CD4-positive, alpha-beta T cell treated with Interleukin-10 for 1 hour (primary cell): ENCODE measurements at regions not wholly inside any gene's neighbourhood (a gene's known extent, or its start where the extent isn't known, plus 50 kb on each side); places are given as distances from the start of the nearest gene placed in this dataset.

Experiments used
- DNase-seq: peaks from one replicate; pipeline ENCODE4 v3.0.0-alpha.2; 2020

DNA sequence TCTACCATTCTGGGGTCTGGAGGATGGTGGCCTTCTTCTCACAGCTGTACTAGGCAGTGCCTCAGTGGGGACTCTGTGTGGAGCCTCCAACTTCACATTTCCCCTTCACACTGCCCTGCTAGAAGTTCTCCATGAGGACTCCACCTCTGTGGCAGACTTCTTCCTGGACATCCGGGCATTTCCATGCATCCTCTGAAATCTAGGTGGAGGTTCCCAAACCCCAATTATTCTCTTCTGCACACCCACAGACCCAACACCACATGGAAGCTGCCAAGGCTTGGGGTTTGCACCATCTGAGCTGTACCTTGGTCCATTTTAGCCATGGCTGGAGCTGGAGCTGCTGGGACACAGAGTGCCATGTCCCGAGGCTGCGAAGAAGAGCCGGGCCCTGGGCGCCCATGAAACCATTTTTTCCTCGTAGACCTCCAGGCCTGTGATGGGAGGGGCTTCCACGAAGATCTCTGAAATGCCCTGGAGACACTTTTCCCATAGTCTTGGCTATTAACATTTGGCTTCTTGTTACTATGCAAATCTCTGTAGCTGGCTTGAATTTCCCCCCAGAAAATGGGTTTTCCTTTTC lies 170.5 kb downstream of the FOXD2 start:
- DNase-seq: no peak

GRCh38 chr1:47611992-47612391 lies 174.1 kb downstream of the FOXD2 start:
- no peak for DNase-seq

DNA sequence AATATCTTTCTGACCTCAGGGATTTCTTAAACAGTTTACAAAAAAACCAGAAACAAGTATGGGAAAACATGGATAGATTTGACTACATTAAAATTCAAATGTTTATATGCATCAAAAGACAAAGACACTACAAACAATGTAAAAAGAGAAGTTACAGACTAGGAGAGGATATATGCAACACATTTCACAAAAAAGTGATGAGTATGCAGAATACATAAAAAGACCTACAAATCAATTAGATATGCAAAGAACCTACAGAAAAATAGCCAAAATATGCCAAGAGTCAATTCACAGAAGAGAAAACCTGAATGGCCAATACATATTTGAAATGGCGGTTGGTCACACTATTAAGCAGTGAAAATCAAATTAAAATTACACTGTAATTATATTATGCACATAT lies 175.0 kb downstream of the FOXD2 start:
- DNase-seq: no peak

GRCh38 chr1:47616036-47616435 lies 178.2 kb downstream of the FOXD2 start:
- DNase-seq: no peak

DNA sequence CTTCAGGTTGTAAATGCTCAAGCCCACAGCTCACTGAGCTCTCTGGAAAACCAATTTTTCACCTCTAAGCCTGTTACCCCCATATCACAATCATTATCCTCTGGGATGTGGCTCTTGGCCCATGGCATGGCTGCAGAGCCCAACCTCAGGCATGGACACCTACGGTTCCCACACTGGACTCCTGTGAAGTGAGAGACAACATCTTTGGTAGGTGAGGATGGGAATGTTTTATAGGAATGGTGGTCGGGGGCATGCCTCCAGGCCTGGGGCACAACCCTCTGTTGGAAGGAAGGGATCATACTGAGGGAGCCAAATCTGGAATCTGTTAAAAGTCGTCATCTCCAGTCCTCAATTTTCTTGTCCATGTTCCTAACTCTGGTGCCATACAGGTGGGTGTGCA lies 179.1 kb downstream of the FOXD2 start:
- DNase-seq: no peak

DNA sequence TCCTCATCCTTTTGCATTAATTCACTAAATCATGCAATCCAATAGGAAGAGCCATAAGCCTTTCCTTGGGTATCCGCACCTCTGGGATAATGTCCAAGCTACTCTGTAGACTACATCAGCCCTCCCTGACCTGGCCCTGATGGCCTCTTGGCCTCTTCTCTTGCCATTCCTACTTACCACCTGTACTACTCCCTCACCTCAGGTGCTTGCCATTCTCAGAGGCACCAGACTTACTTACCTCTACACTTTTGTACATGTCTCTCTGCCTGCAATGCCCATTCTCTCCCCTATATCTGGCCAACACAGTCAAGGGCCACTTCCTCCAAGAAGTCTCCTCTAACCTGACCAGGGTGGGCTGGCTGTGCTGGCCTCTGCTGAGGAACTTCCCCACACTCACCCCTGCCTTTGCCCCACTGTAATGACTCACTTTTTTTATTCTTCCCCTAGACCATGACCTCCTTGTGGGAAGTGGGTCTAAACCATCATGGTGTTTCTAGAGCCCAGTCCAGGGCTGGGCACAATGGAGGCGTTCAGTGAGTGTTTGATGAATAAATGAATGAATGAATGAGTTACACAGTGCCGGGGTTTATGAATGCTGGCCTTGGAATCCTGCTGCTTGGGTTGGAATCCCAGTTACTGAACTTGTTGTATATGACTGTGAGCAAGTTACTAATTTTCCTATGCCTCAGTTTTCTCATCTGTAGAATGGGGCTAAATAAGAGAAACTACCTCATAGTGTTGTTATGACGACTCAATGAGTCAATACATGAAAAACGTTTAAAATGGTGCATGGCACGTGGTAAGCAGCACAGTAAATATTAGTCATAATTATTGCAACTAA lies 179.8 kb downstream of the FOXD2 start:
- DNase-seq: no peak

GRCh38 chr1:47618222-47618720 lies 180.4 kb downstream of the FOXD2 start:
- no peak for DNase-seq

DNA sequence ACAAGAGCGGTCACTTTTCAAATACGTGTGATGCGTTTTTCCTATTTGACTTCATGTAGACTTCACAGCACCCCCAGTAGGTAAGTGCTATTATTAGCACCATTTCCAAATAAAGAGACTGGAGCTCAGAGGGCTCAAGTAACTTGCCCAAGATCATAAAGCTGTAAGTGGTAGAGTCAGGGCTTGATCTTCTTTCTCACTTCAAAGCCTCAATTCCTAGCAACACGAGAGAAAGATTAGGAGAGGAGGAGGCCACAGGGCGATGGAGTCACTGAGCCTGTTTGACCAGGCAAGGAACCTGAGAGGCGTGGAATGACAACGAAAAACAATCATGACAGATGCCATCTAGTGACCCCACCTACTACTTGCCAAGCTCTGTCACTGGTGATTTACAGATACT lies 181.0 kb downstream of the FOXD2 start:
- no peak for DNase-seq

DNA sequence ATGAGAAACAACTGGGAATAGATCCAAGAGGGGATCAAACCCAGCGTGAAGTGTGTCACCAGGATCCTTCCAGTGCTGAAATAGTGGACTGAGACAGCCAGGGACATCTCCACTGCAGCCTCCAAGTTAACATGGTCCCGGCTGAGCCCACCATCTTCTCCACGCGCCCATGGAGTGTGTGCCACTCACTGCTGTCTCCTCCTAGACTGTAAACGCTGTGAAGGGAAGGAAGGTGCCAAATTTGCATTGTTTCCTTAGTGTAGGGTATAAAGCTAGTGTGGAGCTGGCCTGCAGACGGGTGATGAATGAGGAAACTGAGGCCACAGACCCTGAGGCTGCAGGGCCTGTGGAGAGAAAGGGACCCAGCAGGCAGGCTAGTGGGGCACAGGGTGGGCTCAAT lies 183.6 kb downstream of the FOXD2 start:
- DNase-seq: no peak

- no peak for DNase-seq
Observed at GRCh38 chr1:47621977-47622376, 184.1 kb downstream of the FOXD2 start.

DNA sequence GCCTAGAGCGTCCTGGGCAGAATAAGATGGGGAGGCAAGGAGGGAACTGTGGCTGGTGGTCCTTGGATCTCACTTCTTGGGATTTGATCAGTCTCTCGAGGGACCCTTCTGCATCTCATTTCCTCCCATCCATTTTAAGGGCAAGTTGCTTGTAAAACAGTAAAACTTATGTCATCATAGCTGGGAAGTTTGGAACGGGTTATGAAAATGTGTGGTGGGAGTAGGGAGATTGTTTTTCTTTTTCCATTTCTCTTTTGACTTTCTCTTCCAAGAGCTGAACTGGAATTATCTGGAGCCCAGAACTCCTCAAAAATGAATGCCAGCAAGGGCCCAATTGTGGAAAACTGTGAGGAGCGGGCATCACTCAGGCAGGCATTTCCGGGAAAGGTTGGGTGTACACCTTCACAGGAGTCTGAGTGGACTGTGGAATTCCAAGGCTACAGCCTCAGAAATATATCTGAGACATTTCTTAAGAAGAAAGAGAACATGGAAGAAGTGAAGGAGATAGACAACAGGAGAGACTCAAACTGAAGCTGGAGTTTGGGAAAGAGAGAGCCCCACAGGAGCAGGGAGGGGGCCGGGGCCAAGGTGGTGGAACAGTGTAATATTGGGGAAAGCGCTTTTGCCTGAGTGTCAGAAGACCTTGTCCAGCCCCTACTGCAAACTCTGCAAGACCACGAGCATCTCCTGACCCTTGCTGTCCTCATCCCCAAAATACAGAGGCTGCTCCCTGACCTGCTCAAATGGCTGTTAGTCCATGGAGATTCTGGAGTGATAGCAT lies 185.1 kb downstream of the FOXD2 start:
- DNase-seq: no peak

GRCh38 chr1:47623557-47623940 lies 185.7 kb downstream of the FOXD2 start:
- no peak for DNase-seq

DNA sequence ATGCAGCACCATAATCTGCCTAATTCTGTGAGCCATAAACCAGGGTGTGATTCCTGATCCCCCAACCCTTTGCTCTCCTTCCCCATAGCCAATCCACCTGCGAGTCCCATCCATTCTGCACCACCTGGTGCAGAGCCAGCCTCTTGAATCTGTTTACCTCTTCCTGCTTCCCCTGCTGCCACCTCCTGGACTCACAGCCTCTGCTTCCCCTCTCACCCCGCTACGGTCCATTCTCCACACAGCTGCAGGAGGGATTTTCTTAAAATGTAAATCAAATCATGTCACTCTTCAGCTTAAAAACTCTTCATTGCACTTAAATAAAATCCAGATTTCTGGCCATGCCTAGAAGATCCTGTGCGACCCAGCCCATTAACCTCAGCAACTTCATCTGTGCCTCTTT lies 186.7 kb downstream of the FOXD2 start:
- no peak for DNase-seq

- no peak for DNase-seq
Observed at GRCh38 chr1:47627016-47627415, 189.2 kb downstream of the FOXD2 start.

DNA sequence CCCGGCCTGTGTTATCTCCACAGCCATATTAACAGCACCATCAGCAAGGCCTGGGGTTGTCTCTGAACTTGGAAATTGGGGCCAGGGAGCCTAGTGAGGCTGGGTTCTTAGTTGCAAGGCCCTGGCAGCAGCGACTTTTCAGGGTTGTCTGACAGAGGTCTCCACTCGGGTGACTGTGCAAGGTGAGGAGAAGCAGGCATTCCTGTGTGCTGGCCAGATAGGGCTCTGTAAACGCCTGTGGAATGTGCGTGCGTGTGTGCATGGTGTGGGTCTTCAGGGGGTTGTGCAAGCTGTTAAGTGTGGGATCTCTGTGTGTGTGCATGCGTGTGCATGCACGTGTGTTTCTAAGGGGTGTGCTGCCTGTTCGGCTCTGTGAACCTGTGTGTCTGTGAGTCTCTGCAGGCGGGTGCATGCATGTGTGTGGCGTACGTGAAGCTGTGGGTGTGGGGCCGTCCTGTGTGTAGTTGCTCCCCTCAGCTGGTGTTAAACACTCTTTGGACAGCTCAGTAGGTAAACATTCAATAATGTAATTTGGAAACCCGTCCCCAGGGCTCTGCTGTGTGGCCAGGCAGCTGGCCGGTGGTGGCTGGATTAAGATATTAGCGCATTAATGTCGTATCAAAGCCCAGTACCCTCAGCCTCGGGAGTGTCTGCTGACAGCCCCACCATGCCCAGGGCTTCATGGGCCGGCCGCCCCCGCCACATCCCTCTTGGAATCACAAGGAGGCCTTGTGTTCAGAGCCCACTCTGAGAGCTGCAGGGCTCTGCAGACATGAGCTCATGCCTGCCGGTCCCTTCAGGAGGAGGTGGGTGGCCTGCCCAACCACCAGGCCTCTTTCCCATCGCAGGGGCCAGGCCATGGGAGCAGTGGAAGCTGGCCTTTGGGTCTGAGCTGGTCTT lies 189.9 kb downstream of the FOXD2 start:
- no peak for DNase-seq

- no peak for DNase-seq
Observed at GRCh38 chr1:47629201-47629600, 191.4 kb downstream of the FOXD2 start.

DNA sequence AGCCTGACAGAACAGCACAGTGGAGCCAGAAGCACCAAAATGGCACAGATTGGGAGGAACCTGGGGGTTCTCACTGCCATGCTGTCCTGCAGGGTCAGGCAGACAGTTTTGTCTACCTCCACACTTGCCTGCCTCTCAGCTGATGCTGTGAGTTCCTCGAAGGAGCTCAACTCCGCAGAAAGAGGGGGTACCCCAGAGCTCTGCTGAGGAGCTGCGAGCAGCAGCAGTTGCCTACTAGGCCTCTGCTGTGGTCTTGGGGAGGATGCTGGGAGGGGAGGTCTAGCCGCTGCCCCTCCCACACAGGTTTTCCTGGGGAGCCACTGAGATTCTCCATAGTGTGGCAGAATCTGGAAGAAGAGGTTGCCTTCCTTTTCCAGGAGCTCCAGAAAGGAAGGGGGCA lies 192.5 kb downstream of the FOXD2 start:
- DNase-seq: no peak

- no peak for DNase-seq
Observed at GRCh38 chr1:47631411-47631995, 193.7 kb downstream of the FOXD2 start.

- no peak for DNase-seq
Observed at GRCh38 chr1:47635111-47635510, 197.3 kb downstream of the FOXD2 start.

- no peak for DNase-seq
Observed at GRCh38 chr1:47635597-47635996, 197.8 kb downstream of the FOXD2 start.

- DNase-seq: no peak
Observed at GRCh38 chr1:47637111-47637685, 199.4 kb downstream of the FOXD2 start.

GRCh38 chr1:47638240-47638639 lies 200.4 kb downstream of the FOXD2 start:
- DNase-seq: no peak
